ENCODE measurements at regions not wholly inside any gene's neighbourhood (a gene's known extent, or its start where the extent isn't known, plus 50 kb on each side); places are given as distances from the start of the nearest gene placed in this dataset.

GRCh38 chr9:106082621-106083020, 388.3 kb downstream of the TMEM38B start:
- no peak overlapping the region for H3K27ac ChIP-seq (ENCODE audit: low read depth, low read length)
- H3K9ac ChIP-seq (replicated peaks in 1 of 4; ENCODE audit: extremely low read depth in 1 of 4, low read depth in 3 of 4, low read length in 3 of 4) = no peak overlapping the region
- no peaks in the 10 kb centered on the region; a peak in 1 of 8 replicates for H3K36me3 ChIP-seq (ENCODE audit: control insufficient read depth in 2 of 4, insufficient read depth in 4 of 4, low read length in 3 of 4)
- WGBS, 2 experiments (ENCODE audit: extremely low coverage in 1 of 2, insufficient coverage in 1 of 2, insufficient read length in 1 of 2, insufficient replicate concordance in 2 of 2, low coverage in 1 of 2, low lambda C conversion rate in 2 of 2, missing lambda C conversion rate in 1 of 2) = 90% methylated on average over 3 of the region's 3 CpGs; no CpG with 5 or more reads in 1 of the 2 experiments
- no peaks in the 10 kb centered on the region for H3K79me2 ChIP-seq (ENCODE audit: control insufficient read depth in 1 of 2, insufficient read depth in 2 of 2, low read length in 2 of 2)
- no peaks in the 10 kb centered on the region for H3K27me3 ChIP-seq (replicated peaks in 1 of 4; ENCODE audit: control insufficient read depth in 3 of 4, extremely low read depth in 1 of 4, insufficient read depth in 3 of 4, low read length in 3 of 4)
- H4K91ac ChIP-seq (replicated peaks; ENCODE audit: insufficient read length, low read length) = no peak overlapping the region
- no peak overlapping the region for H2BK20ac ChIP-seq (ENCODE audit: low read length)
- no peaks in the 10 kb centered on the region for H3K23me2 ChIP-seq (ENCODE audit: low read depth, low read length)
- H3K4me3 ChIP-seq (ENCODE audit: extremely low read depth in 1 of 4, insufficient read depth in 2 of 4, low read depth in 3 of 4, low read length in 4 of 4) = no peak overlapping the region
- H2BK120ac ChIP-seq (replicated peaks; ENCODE audit: low read depth, low read length) = no peak overlapping the region
- no peak overlapping the region for H2BK12ac ChIP-seq (ENCODE audit: low read depth, low read length)
- no peak overlapping the region for H3K23ac ChIP-seq (ENCODE audit: insufficient read length)
- POLR2A ChIA-PET (ENCODE audit: partially characterized antibody) = no interaction called here
- no peak overlapping the region for H3K18ac ChIP-seq (ENCODE audit: extremely low read depth, low read length)
- CTCF ChIA-PET (ENCODE audit: partially characterized antibody) = no interaction called here
- no peaks in the 10 kb centered on the region for H3K9me3 ChIP-seq (ENCODE audit: insufficient read depth in 2 of 2, low read depth in 1 of 2, low read length in 1 of 2)
- H2BK15ac ChIP-seq (ENCODE audit: low read length) = no peak overlapping the region
- H2BK5ac ChIP-seq (ENCODE audit: low read depth, low read length) = no peak overlapping the region
- no peak overlapping the region for H3K14ac ChIP-seq (ENCODE audit: insufficient read length)
- H4K8ac ChIP-seq (ENCODE audit: extremely low read depth, insufficient read depth, low read length) = no peak overlapping the region
- H3K79me1 ChIP-seq (ENCODE audit: low read depth, low read length) = no peaks in the 10 kb centered on the region
- H3K4me1 ChIP-seq (replicated peaks in 1 of 4; ENCODE audit: control insufficient read depth in 3 of 4, insufficient read depth in 4 of 4, low read length in 3 of 4) = no peaks in the 10 kb centered on the region
- no peaks in the 10 kb centered on the region for H4K20me1 ChIP-seq (replicated peaks in 1 of 2; ENCODE audit: control insufficient read depth in 1 of 2, insufficient read depth in 2 of 2, low read length in 2 of 2)
- H3K4ac ChIP-seq (replicated peaks; ENCODE audit: insufficient read length, low read depth, low read length) = no peak overlapping the region
- no peak overlapping the region for H2AFZ ChIP-seq (ENCODE audit: low read length)
- H3K4me2 ChIP-seq (ENCODE audit: insufficient read depth in 1 of 2, low read depth in 2 of 2, low read length in 2 of 2) = no peak overlapping the region
- FAIRE-seq (no peak), DNase-seq (ENCODE audit: low read depth in 1 of 2, low spot score in 2 of 2) (no peak)
- no peak overlapping the region for H2AK5ac ChIP-seq (ENCODE audit: low read depth, low read length)
- H3K56ac ChIP-seq (replicated peaks; ENCODE audit: insufficient read length, low read depth, low read length) = no peak overlapping the region
- no peak overlapping the region for H4K5ac ChIP-seq (ENCODE audit: insufficient read length, low read depth, low read length)
- TF ChIP-seq CTCF (IDR thresholded peaks at IDR 0.05; ENCODE audit: control extremely low read depth in 1 of 3, insufficient read depth in 1 of 3, low read depth in 1 of 3, low read length in 3 of 3) (no peak), RAD21 (IDR thresholded peaks at IDR 0.05 in 1 of 2, conservative IDR thresholded peaks at IDR 0.05 in 1 of 2; ENCODE audit: low read depth in 2 of 2, low read length in 2 of 2) (no peak), ASH2L (IDR thresholded peaks at IDR 0.05; ENCODE audit: low read length) (no peak), SP4 (IDR thresholded peaks at IDR 0.05; ENCODE audit: low read length) (no peak), TAF7 (optimal IDR thresholded peaks at IDR 0.05; ENCODE audit: borderline replicate concordance, low read depth, low read length) (no peak), BACH1 (IDR thresholded peaks at IDR 0.05; ENCODE audit: low read length) (no peak)

Data from H1 (cell line).